ENCODE measurements at regions not wholly inside any gene's neighbourhood (a gene's known extent, or its start where the extent isn't known, plus 50 kb on each side); places are given as distances from the start of the nearest gene placed in this dataset.
"Not testable (repeated sequence)": the region's sequence is repeated elsewhere in the genome, so short reads cannot be mapped to it uniquely, and the experiment has no call there.

- DNase-seq: no peak
Measured at GRCh38 chr1:96565546-96565945, 156.0 kb upstream of the PTBP2 start.

- DNase-seq: no peak
Measured at GRCh38 chr1:96568639-96569038, 152.9 kb upstream of the PTBP2 start.

- no peak for DNase-seq
Measured at GRCh38 chr1:96569288-96569687, 152.3 kb upstream of the PTBP2 start.

- no peak for DNase-seq
Measured at GRCh38 chr1:96579636-96580035, 141.9 kb upstream of the PTBP2 start.

- no peak for DNase-seq
Measured at GRCh38 chr1:96580920-96581319, 140.7 kb upstream of the PTBP2 start.

- no peak for DNase-seq
Measured at GRCh38 chr1:96581772-96582171, 139.8 kb upstream of the PTBP2 start.

- DNase-seq: no peak
Measured at GRCh38 chr1:96583903-96584302, 137.7 kb upstream of the PTBP2 start.

- DNase-seq: no peak
Measured at GRCh38 chr1:96587222-96587621, 134.4 kb upstream of the PTBP2 start.

- DNase-seq: no peak
Measured at GRCh38 chr1:96588416-96588995, 133.1 kb upstream of the PTBP2 start.

- not testable (repeated sequence) for DNase-seq
Measured at GRCh38 chr1:96595530-96595929, 126.1 kb upstream of the PTBP2 start.

- no peak for DNase-seq
Measured at GRCh38 chr1:96596226-96596922, 125.2 kb upstream of the PTBP2 start.

- no peak for DNase-seq
Measured at GRCh38 chr1:96597218-96597617, 124.4 kb upstream of the PTBP2 start.

GRCh38 chr1:96598416-96599168 lies 123.0 kb upstream of the PTBP2 start:
- no peak for DNase-seq

GRCh38 chr1:96604620-96605019 lies 117.0 kb upstream of the PTBP2 start:
- not testable (repeated sequence) for DNase-seq

GRCh38 chr1:96617375-96617774 lies 104.2 kb upstream of the PTBP2 start:
- DNase-seq: not testable (repeated sequence)

- DNase-seq: no peak
Measured at GRCh38 chr1:96632045-96632664, 89.4 kb upstream of the PTBP2 start.

GRCh38 chr1:96633695-96634094 lies 87.9 kb upstream of the PTBP2 start:
- no peak for DNase-seq

GRCh38 chr1:96634883-96635282 lies 86.7 kb upstream of the PTBP2 start:
- peak; percentile 53 for DNase-seq

- DNase-seq: no peak
Measured at GRCh38 chr1:96641282-96641681, 80.3 kb upstream of the PTBP2 start.

GRCh38 chr1:96643519-96643918 lies 78.1 kb upstream of the PTBP2 start:
- no peak for DNase-seq

GRCh38 chr1:96649301-96649700 lies 72.3 kb upstream of the PTBP2 start:
- DNase-seq: no peak

GRCh38 chr1:96651517-96651916 lies 70.1 kb upstream of the PTBP2 start:
- no peak for DNase-seq

GRCh38 chr1:96660051-96660450 lies 61.5 kb upstream of the PTBP2 start:
- DNase-seq: no peak

- no peak for DNase-seq
Measured at GRCh38 chr1:96660503-96660902, 61.1 kb upstream of the PTBP2 start.
